ES-I3 (cell line): ENCODE measurements at regions not wholly inside any gene's neighbourhood (a gene's known extent, or its start where the extent isn't known, plus 50 kb on each side); places are given as distances from the start of the nearest gene placed in this dataset.
"Not testable (repeated sequence)": the region's sequence is repeated elsewhere in the genome, so short reads cannot be mapped to it uniquely, and the experiment has no call there.

Source experiments
- H3K36me3 ChIP-seq: 2 replicates; pipeline ENCODE4 v1.6.1; 2013; ENCODE audit warnings: mild to moderate bottlenecking, low read length, control low read depth, moderate library complexity; ENCODE audit not compliant: insufficient read depth
- H3K4me1 ChIP-seq: 2 replicates; pipeline ENCODE4 v1.6.1; 2013; ENCODE audit warnings: mild to moderate bottlenecking, control low read depth, low read length; ENCODE audit not compliant: insufficient read depth
- H3K9ac ChIP-seq: 2 replicates; pipeline ENCODE4 v1.6.1; 2013; ENCODE audit warnings: low read depth, mild to moderate bottlenecking, low read length, moderate library complexity
- H3K9me3 ChIP-seq: 2 replicates; pipeline ENCODE4 v1.6.1; 2013; ENCODE audit warnings: mild to moderate bottlenecking, low read length, moderate library complexity; ENCODE audit not compliant: control insufficient read depth, insufficient read depth

GRCh38 chr7:65631236-65631635 is 241.6 kb upstream of the VKORC1L1 start:
- not testable (repeated sequence) for H3K9ac ChIP-seq, H3K4me1 ChIP-seq, H3K36me3 ChIP-seq, H3K9me3 ChIP-seq

- not testable (repeated sequence) for H3K9me3 ChIP-seq, H3K36me3 ChIP-seq, H3K4me1 ChIP-seq, H3K9ac ChIP-seq
Observed at GRCh38 chr7:65633587-65634404, 239.1 kb upstream of the VKORC1L1 start.

- H3K9ac ChIP-seq, H3K4me1 ChIP-seq, H3K36me3 ChIP-seq, H3K9me3 ChIP-seq: not testable (repeated sequence)
Observed at GRCh38 chr7:65638918-65639317, 234.0 kb upstream of the VKORC1L1 start.

- not testable (repeated sequence) for H3K36me3 ChIP-seq
Observed at GRCh38 chr7:65639717-65640116, 233.2 kb upstream of the VKORC1L1 start.

GRCh38 chr7:65643498-65643897 is 229.4 kb upstream of the VKORC1L1 start:
- not testable (repeated sequence) for H3K36me3 ChIP-seq, H3K9me3 ChIP-seq, H3K4me1 ChIP-seq, H3K9ac ChIP-seq

More at GRCh38 chr7:65639717-65640116, 233.2 kb upstream of the VKORC1L1 start:
- not testable (repeated sequence) for H3K9me3 ChIP-seq, H3K4me1 ChIP-seq, H3K9ac ChIP-seq

- not testable (repeated sequence) for H3K9me3 ChIP-seq, H3K9ac ChIP-seq, H3K4me1 ChIP-seq, H3K36me3 ChIP-seq
Observed at GRCh38 chr7:65647153-65647964, 225.5 kb upstream of the VKORC1L1 start.

GRCh38 chr7:65651174-65651573 is 221.7 kb upstream of the VKORC1L1 start:
- not testable (repeated sequence) for H3K9ac ChIP-seq, H3K4me1 ChIP-seq, H3K9me3 ChIP-seq, H3K36me3 ChIP-seq

GRCh38 chr7:65651826-65652592 is 220.9 kb upstream of the VKORC1L1 start:
- H3K4me1 ChIP-seq, H3K36me3 ChIP-seq, H3K9ac ChIP-seq, H3K9me3 ChIP-seq: not testable (repeated sequence)

- not testable (repeated sequence) for H3K9ac ChIP-seq, H3K4me1 ChIP-seq, H3K36me3 ChIP-seq, H3K9me3 ChIP-seq
Observed at GRCh38 chr7:65652669-65653068, 220.2 kb upstream of the VKORC1L1 start.

- H3K36me3 ChIP-seq, H3K4me1 ChIP-seq, H3K9me3 ChIP-seq, H3K9ac ChIP-seq: not testable (repeated sequence)
Observed at GRCh38 chr7:65656494-65657188, 216.2 kb upstream of the VKORC1L1 start.

GRCh38 chr7:65683362-65683761 is 189.5 kb upstream of the VKORC1L1 start:
- not testable (repeated sequence) for H3K36me3 ChIP-seq, H3K4me1 ChIP-seq, H3K9ac ChIP-seq, H3K9me3 ChIP-seq

- H3K9me3 ChIP-seq, H3K36me3 ChIP-seq, H3K9ac ChIP-seq, H3K4me1 ChIP-seq: not testable (repeated sequence)
Observed at GRCh38 chr7:65699026-65699714, 173.7 kb upstream of the VKORC1L1 start.

- H3K4me1 ChIP-seq, H3K36me3 ChIP-seq, H3K9ac ChIP-seq, H3K9me3 ChIP-seq: not testable (repeated sequence)
Observed at GRCh38 chr7:65699715-65700356, 173.0 kb upstream of the VKORC1L1 start.
